ENCODE measurements at regions not wholly inside any gene's neighbourhood (a gene's known extent, or its start where the extent isn't known, plus 50 kb on each side); places are given as distances from the start of the nearest gene placed in this dataset.

GRCh38 chr22:34975721-34976120 is 90.2 kb upstream of the ISX start:
- no peak overlapping the region for H3K4me3 Mint-ChIP-seq
- ChIA-PET CTCF (no interaction called here), POLR2A (no interaction called here)
- H3K36me3 Mint-ChIP-seq (ENCODE audit: low read depth): no peaks in the 10 kb centered on the region
- peaks cover 3% of the 10 kb centered on the region for H3K27me3 Mint-ChIP-seq
- no peaks in the 10 kb centered on the region for H3K4me1 Mint-ChIP-seq
- DNase-seq (no peak), ATAC-seq (ENCODE audit: low read depth) (no peak)
- intact Hi-C loops (cut with micrococcal nuclease): no loop called here
- H3K9me3 Mint-ChIP-seq: peaks cover 5% of the 10 kb centered on the region
- no peak overlapping the region for H3K27ac Mint-ChIP-seq
- TF ChIP-seq CTCF (IDR thresholded peaks at IDR 0.05): no peak

GRCh38 chr22:34976474-34976873 is 89.5 kb upstream of the ISX start:
- Mint-ChIP-seq H3K36me3 (ENCODE audit: low read depth) (no peaks in the 10 kb centered on the region), H3K27ac (no peak overlapping the region), H3K4me3 (no peak overlapping the region), H3K4me1 (no peaks in the 10 kb centered on the region), H3K9me3 (peaks cover 5% of the 10 kb centered on the region), H3K27me3 (peaks cover 3% of the 10 kb centered on the region)
- intact Hi-C loops (cut with micrococcal nuclease): no loop called here
- ATAC-seq (ENCODE audit: low read depth) (no peak), DNase-seq (no peak)
- ChIA-PET CTCF (no interaction called here), POLR2A (no interaction called here)
- no peak for TF ChIP-seq CTCF (IDR thresholded peaks at IDR 0.05)

- Mint-ChIP-seq H3K36me3 (ENCODE audit: low read depth) (no peaks in the 10 kb centered on the region), H3K4me1 (no peaks in the 10 kb centered on the region), H3K27ac (no peak overlapping the region), H3K27me3 (peaks cover 3% of the 10 kb centered on the region), H3K4me3 (no peak overlapping the region), H3K9me3 (peaks cover 5% of the 10 kb centered on the region)
- intact Hi-C loops (cut with micrococcal nuclease): no loop called here
- no peak for TF ChIP-seq CTCF (IDR thresholded peaks at IDR 0.05)
- ChIA-PET CTCF (no interaction called here), POLR2A (no interaction called here)
- DNase-seq (no peak), ATAC-seq (ENCODE audit: low read depth) (no peak)
Measured at GRCh38 chr22:34976886-34977285, 89.1 kb upstream of the ISX start.

GRCh38 chr22:34986523-34986922 is 79.4 kb upstream of the ISX start:
- DNase-seq (no peak), ATAC-seq (ENCODE audit: low read depth) (no peak)
- ChIA-PET CTCF (no interaction called here), POLR2A (no interaction called here)
- no peak for TF ChIP-seq CTCF (IDR thresholded peaks at IDR 0.05)
- no peak overlapping the region for H3K4me3 Mint-ChIP-seq
- intact Hi-C loops (cut with micrococcal nuclease): no loop called here
- H3K9me3 Mint-ChIP-seq: peaks cover 22% of the 10 kb centered on the region
- no peaks in the 10 kb centered on the region for H3K36me3 Mint-ChIP-seq (ENCODE audit: low read depth)
- peaks cover 7% of the 10 kb centered on the region for H3K27me3 Mint-ChIP-seq
- H3K27ac Mint-ChIP-seq: no peak overlapping the region
- no peaks in the 10 kb centered on the region for H3K4me1 Mint-ChIP-seq

- H3K27ac Mint-ChIP-seq: no peak overlapping the region
- peaks cover 9% of the 10 kb centered on the region for H3K27me3 Mint-ChIP-seq
- H3K4me3 Mint-ChIP-seq: no peak overlapping the region
- no peak for TF ChIP-seq CTCF (IDR thresholded peaks at IDR 0.05)
- H3K36me3 Mint-ChIP-seq (ENCODE audit: low read depth): no peaks in the 10 kb centered on the region
- DNase-seq: no peak
- CTCF ChIA-PET: no interaction called here
- no peaks in the 10 kb centered on the region for H3K4me1 Mint-ChIP-seq
- intact Hi-C loops (cut with micrococcal nuclease): no loop called here
- H3K9me3 Mint-ChIP-seq: peaks cover 8% of the 10 kb centered on the region
- POLR2A ChIA-PET: no interaction called here
- no peak for ATAC-seq (ENCODE audit: low read depth)
Measured at GRCh38 chr22:34992672-34993071, 73.3 kb upstream of the ISX start.

Measured in activated B cell treated with CpG ODN at 0.5 μM for 24 hours (primary cell).